Fibroblast of skin of abdomen (primary cell): ENCODE measurements at regions not wholly inside any gene's neighbourhood (a gene's known extent, or its start where the extent isn't known, plus 50 kb on each side); places are given as distances from the start of the nearest gene placed in this dataset.
A peak's percentile ranks its signal among the peaks of the same experiment; 100 is the strongest.

Experiments
- DNase-seq: peaks from one replicate; pipeline ENCODE4 v3.0.0-alpha.2; 2013

GRCh38 chr9:118059484-118060278 is 355.5 kb downstream of the TLR4 start:
- peak; percentile 1 for DNase-seq

- no peak for DNase-seq
Measured at GRCh38 chr9:118083161-118083560, 379.0 kb downstream of the TLR4 start.

GRCh38 chr9:118088090-118088489 is 383.9 kb downstream of the TLR4 start:
- no peak for DNase-seq

- no peak for DNase-seq
Measured at GRCh38 chr9:118091226-118091625, 387.0 kb downstream of the TLR4 start.

GRCh38 chr9:118091711-118092500 is 387.7 kb downstream of the TLR4 start:
- DNase-seq = no peak

- DNase-seq = no peak
Measured at GRCh38 chr9:118094387-118094786, 390.2 kb downstream of the TLR4 start.

GRCh38 chr9:118100529-118101419 is 396.6 kb downstream of the TLR4 start:
- no peak for DNase-seq

- no peak for DNase-seq
Measured at GRCh38 chr9:118104363-118104762, 400.2 kb downstream of the TLR4 start.

- no peak for DNase-seq
Measured at GRCh38 chr9:118108971-118109370, 404.8 kb downstream of the TLR4 start.

GRCh38 chr9:118109542-118109941 is 405.3 kb downstream of the TLR4 start:
- no peak for DNase-seq

- no peak for DNase-seq
Measured at GRCh38 chr9:118121361-118121760, 417.2 kb downstream of the TLR4 start.

- DNase-seq = no peak
Measured at GRCh38 chr9:118128313-118128712, 424.1 kb downstream of the TLR4 start.

- DNase-seq = no peak
Measured at GRCh38 chr9:118129541-118129940, 425.3 kb downstream of the TLR4 start.

- no peak for DNase-seq
Measured at GRCh38 chr9:118148990-118149389, 444.8 kb downstream of the TLR4 start.

- no peak for DNase-seq
Measured at GRCh38 chr9:118156846-118157245, 452.6 kb downstream of the TLR4 start.

GRCh38 chr9:118162716-118163115 is 458.5 kb downstream of the TLR4 start:
- no peak for DNase-seq

GRCh38 chr9:118163751-118164150 is 459.5 kb downstream of the TLR4 start:
- no peak for DNase-seq

GRCh38 chr9:118165451-118165850 is 461.2 kb downstream of the TLR4 start:
- DNase-seq = no peak

GRCh38 chr9:118170032-118170955 is 466.1 kb downstream of the TLR4 start:
- peak; percentile 10 for DNase-seq

- DNase-seq = no peak
Measured at GRCh38 chr9:118177241-118177640, 473.0 kb downstream of the TLR4 start.

- DNase-seq = no peak
Measured at GRCh38 chr9:118183576-118183975, 479.4 kb downstream of the TLR4 start.

GRCh38 chr9:118187408-118187807 is 483.2 kb downstream of the TLR4 start:
- DNase-seq = no peak
